LNCaP clone FGC (cell line): ENCODE measurements at regions not wholly inside any gene's neighbourhood (a gene's known extent, or its start where the extent isn't known, plus 50 kb on each side); places are given as distances from the start of the nearest gene placed in this dataset.

Source experiments
- DNase-seq: peaks from one replicate; pipeline ENCODE4 v3.0.0-alpha.2; 2011; ENCODE audit warnings: low read depth
- H3K4me3 ChIP-seq: 2 replicates; pipeline ENCODE4 v1.5.1; 2011; ENCODE audit warnings: mild to moderate bottlenecking, low read depth, low read length, control low read depth
- TF ChIP-seq, protein P1 (sequence below): IDR thresholded peaks from 2 replicates; pipeline ENCODE4 v1.5.1; 2012; ENCODE audit warnings: mild to moderate bottlenecking; ENCODE audit not compliant: control insufficient read depth, insufficient read depth; ENCODE audit errors: extremely low read depth

GRCh38 chr16:63613701-63614100 lies 1508.2 kb downstream of the CDH11 start:
- H3K4me3 ChIP-seq = no peak overlapping the region
- no peak for DNase-seq
- TF ChIP-seq, protein P1, sequence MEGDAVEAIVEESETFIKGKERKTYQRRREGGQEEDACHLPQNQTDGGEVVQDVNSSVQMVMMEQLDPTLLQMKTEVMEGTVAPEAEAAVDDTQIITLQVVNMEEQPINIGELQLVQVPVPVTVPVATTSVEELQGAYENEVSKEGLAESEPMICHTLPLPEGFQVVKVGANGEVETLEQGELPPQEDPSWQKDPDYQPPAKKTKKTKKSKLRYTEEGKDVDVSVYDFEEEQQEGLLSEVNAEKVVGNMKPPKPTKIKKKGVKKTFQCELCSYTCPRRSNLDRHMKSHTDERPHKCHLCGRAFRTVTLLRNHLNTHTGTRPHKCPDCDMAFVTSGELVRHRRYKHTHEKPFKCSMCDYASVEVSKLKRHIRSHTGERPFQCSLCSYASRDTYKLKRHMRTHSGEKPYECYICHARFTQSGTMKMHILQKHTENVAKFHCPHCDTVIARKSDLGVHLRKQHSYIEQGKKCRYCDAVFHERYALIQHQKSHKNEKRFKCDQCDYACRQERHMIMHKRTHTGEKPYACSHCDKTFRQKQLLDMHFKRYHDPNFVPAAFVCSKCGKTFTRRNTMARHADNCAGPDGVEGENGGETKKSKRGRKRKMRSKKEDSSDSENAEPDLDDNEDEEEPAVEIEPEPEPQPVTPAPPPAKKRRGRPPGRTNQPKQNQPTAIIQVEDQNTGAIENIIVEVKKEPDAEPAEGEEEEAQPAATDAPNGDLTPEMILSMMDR = no peak

GRCh38 chr16:63612462-63613227 lies 1509.2 kb downstream of the CDH11 start:
- no peak for DNase-seq
- TF ChIP-seq, protein P1 = no peak
- H3K4me3 ChIP-seq = no peak overlapping the region

DNA sequence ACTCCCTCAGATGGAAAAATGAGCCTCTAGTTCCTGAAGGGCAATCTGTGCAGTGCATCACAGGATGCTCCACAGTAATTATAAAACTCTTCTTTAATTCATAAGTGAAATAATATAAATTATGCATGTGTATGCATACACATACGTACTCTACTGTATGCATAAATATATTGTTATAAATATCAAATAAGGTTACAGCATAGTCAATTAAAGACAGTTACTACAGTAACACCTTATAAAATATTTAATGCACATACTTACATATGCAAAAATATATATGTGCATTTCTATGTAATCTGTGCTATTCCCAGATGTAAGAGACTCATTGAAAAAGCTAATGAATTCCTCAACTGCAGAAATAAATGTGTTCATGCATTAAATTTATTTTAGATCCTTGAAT lies 1515.1 kb downstream of the CDH11 start:
- TF ChIP-seq, protein P1 = no peak
- DNase-seq = no peak
- no peak overlapping the region for H3K4me3 ChIP-seq

- no peak overlapping the region for H3K4me3 ChIP-seq
- TF ChIP-seq, protein P1 = no peak
- DNase-seq = no peak
Observed at GRCh38 chr16:63602206-63602927, 1519.5 kb downstream of the CDH11 start.

DNA sequence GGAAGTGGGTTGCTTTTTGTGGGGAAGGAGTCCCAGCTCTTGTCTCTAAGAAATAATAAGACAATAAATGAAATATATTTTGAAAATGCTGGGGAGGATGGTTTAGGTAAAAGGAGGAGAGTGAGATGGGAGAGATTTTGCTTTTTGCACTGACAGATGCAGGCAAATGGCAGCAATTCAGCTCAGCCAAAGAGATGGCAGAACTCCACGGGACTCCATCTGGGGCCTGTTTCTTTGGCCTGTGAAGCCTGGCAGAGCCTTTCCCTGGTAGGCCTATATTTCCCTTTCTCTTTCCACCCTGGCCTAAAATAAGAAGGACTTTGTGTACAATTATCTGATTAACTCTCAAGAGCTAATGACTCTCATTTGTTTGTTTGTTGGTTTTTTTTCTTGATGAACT lies 1525.1 kb downstream of the CDH11 start:
- no peak overlapping the region for H3K4me3 ChIP-seq
- TF ChIP-seq, protein P1 = no peak
- no peak for DNase-seq

- H3K4me3 ChIP-seq = no peak overlapping the region
- DNase-seq = no peak
- TF ChIP-seq, protein P1 = no peak
Observed at GRCh38 chr16:63592852-63593251, 1529.0 kb downstream of the CDH11 start.
